Aorta (tissue), 5 donors: ENCODE measurements at regions not wholly inside any gene's neighbourhood (a gene's known extent, or its start where the extent isn't known, plus 50 kb on each side); places are given as distances from the start of the nearest gene placed in this dataset.

Experiments
- ATAC-seq: fragments of 200-7000 bp; cut with Tn5 transposase; one replicate; pipeline ENCODE4 v1.9.1; 2022; ENCODE audit warnings: moderate library complexity; ENCODE audit not compliant: low FRiP score
- DNase-seq, 2 donors: peaks; one replicate each; pipeline ENCODE4 v3.0.0-alpha.2; 2020
- H3K27ac ChIP-seq, 2 donors: one replicate each; pipeline ENCODE4 v1.5.1; 2013; ENCODE audit warnings: low read length in 2 of 2, mild to moderate bottlenecking in 2 of 2, moderate library complexity in 2 of 2, control low read depth in 1 of 2, inconsistent platforms in 1 of 2, low read depth in 1 of 2
- H3K27me3 ChIP-seq, 2 donors: one replicate each; pipeline ENCODE4 v1.6.1; 2013; ENCODE audit warnings: control low read depth in 1 of 2, low read length in 1 of 2, mild to moderate bottlenecking in 1 of 2, moderate library complexity in 1 of 2; ENCODE audit not compliant: insufficient read depth in 2 of 2, control insufficient read depth in 1 of 2
- H3K36me3 ChIP-seq, 2 donors: one replicate each; pipeline ENCODE4 v1.6.1; 2013; ENCODE audit warnings: control low read depth in 1 of 2, low read length in 1 of 2, mild to moderate bottlenecking in 1 of 2; ENCODE audit not compliant: insufficient read depth in 2 of 2, control insufficient read depth in 1 of 2
- H3K4me1 ChIP-seq, 2 donors: one replicate each; pipeline ENCODE4 v1.6.1; 2013; ENCODE audit warnings: low read length in 2 of 2, control low read depth in 1 of 2, mild to moderate bottlenecking in 1 of 2, moderate library complexity in 1 of 2; ENCODE audit not compliant: insufficient read depth in 2 of 2, control insufficient read depth in 1 of 2
- H3K4me3 ChIP-seq, 2 donors: one replicate each; pipeline ENCODE4 v1.5.1; 2013; ENCODE audit warnings: low read length in 2 of 2, control low read depth in 1 of 2, mild to moderate bottlenecking in 1 of 2
- H3K9me3 ChIP-seq: one replicate; pipeline ENCODE4 v1.6.1; 2013; ENCODE audit warnings: mild to moderate bottlenecking, low read length; ENCODE audit not compliant: control insufficient read depth
- WGBS, 2 donors: extraction: QIAGEN DNeasy Blood & Tissue Kit; methylation state at CpG; one replicate each; pipeline ENCODE4 v1.1.7; 2013; 5-methylcytosine and 5-hydroxymethylcytosine counted together
- intact Hi-C, 2 donors: fragments of 100-400 bp; cut with DNase I; formaldehyde crosslinking; loops; one replicate each; pipeline versions ENCODE4 v1.14.2 to v1.15.0; 2022
- donor health status: healthy with polysubstance abuse.
- donor health status: Bipolar disorder and iron deficiency.
- donor health status: DM: no; HTN: no; CAD: no.
- donor health status: DM: no; HTN: no; CAD: no.
- donor health status: DM: yes; HTN: yes; CAD: no.

DNA sequence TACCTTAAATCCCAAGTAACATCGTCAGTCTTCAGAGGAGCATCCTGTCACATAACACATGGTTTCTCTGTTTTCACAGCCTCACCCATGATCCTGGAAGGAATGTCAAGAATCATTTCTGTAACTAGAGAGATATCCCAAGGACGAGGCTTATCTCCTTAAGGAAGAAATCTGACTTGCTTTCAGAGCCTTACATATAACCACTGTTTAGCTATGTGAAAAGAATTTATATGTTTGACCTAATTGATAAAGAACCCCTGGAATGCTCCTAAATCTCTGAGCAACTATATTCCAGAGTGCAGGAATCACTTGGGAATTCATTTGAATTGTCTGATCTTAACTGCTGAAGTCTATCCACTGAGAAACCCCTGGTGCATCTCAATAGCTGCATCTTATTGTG lies 243.1 kb downstream of the ALDH8A1 start:
- Histone ChIP-seq H3K4me1 (no peaks in the 10 kb centered on the region), H3K36me3 (no peaks in the 10 kb centered on the region), H3K27ac (no peak overlapping the region), H3K9me3 (peaks cover 2% of the 10 kb centered on the region), H3K27me3 (no peaks in the 10 kb centered on the region), H3K4me3 (no peak overlapping the region)
- intact Hi-C loops: no loop called here
- WGBS, 2 donors: 61 to 65% methylated on average over 2 of the region's 2 CpGs
- ATAC-seq (no peak), DNase-seq (no peak)

DNA sequence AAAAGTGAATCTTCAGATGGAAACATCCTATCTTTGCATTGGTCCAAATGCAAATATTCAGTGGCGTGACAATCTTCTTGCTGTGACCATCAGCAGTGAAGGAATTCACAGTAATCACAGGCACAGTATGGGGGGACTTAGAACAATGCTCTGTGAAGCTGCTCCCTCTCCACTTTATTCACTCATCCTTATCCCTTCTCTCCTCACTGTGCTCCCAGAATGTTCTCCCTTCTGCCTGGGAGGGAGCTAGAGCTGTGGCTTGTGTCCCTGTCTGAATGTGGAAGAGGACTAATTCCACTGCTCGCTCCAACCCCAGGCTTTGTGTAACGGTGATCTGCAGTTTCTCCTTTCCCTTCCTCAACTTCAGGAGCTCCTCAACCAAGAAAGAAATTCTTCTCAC lies 243.7 kb downstream of the ALDH8A1 start:
- 70 to 76% methylated on average over 3 of the region's 3 CpGs for WGBS, 2 donors
- no peaks in the 10 kb centered on the region for H3K27me3 ChIP-seq
- peaks cover 2% of the 10 kb centered on the region for H3K9me3 ChIP-seq
- H3K27ac ChIP-seq: no peak overlapping the region
- H3K4me1 ChIP-seq: no peaks in the 10 kb centered on the region
- intact Hi-C loops: no loop called here
- DNase-seq (no peak), ATAC-seq (no peak)
- H3K36me3 ChIP-seq: no peaks in the 10 kb centered on the region
- no peak overlapping the region for H3K4me3 ChIP-seq

DNA sequence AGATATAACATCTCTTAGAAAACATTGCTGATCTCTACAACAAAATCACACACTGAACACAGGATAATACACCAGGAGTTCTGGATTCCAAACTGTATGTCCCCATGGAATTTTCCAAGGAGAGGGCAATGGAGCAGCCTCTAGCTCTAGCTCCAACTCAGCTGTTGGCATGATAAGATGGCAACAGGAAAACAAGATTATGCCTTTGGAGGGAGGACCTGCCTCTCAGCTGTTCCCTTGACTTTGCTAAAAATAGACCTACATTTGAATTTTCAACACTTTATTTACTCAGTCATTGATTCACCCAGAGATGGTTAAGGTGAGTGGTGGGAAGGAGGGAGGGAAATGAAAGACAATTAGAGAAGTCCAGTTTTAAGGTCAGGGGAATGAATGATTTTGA lies 246.7 kb downstream of the ALDH8A1 start:
- H3K27ac ChIP-seq: no peak overlapping the region
- peaks cover 2% of the 10 kb centered on the region for H3K9me3 ChIP-seq
- ATAC-seq (no peak), DNase-seq (no peak)
- no peaks in the 10 kb centered on the region for H3K27me3 ChIP-seq
- no peak overlapping the region for H3K4me3 ChIP-seq
- no peaks in the 10 kb centered on the region for H3K36me3 ChIP-seq
- intact Hi-C loops: no loop called here
- no peaks in the 10 kb centered on the region for H3K4me1 ChIP-seq

DNA sequence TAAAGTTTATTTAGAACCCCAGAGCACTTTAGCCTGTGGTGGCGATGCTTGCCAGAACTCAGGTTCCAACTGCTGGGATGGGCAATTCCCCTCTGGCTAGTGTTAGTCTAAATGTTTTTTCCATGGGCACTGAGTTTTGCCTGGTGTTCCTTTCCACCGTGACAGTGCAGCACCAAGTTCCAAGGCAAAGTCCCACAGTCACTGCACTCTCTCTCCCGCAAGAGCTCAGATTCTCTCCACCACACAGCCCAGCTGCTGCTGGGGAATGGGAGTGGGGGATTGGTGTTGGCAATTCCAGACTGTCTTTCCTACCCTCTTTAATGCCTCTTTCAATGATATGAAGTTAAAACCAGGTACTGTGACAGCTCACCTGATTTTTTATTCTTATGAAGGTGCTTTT lies 247.6 kb downstream of the ALDH8A1 start:
- H3K4me3 ChIP-seq: no peak overlapping the region
- DNase-seq: no peak
- no peaks in the 10 kb centered on the region for H3K4me1 ChIP-seq
- intact Hi-C loops: no loop called here
- WGBS, 2 donors: 93 to 94% methylated on average over 3 of the region's 3 CpGs
- no peak overlapping the region for H3K27ac ChIP-seq
- H3K36me3 ChIP-seq: no peaks in the 10 kb centered on the region
- peaks cover 2% of the 10 kb centered on the region for H3K9me3 ChIP-seq
- ATAC-seq: no peak
- H3K27me3 ChIP-seq: no peaks in the 10 kb centered on the region

DNA sequence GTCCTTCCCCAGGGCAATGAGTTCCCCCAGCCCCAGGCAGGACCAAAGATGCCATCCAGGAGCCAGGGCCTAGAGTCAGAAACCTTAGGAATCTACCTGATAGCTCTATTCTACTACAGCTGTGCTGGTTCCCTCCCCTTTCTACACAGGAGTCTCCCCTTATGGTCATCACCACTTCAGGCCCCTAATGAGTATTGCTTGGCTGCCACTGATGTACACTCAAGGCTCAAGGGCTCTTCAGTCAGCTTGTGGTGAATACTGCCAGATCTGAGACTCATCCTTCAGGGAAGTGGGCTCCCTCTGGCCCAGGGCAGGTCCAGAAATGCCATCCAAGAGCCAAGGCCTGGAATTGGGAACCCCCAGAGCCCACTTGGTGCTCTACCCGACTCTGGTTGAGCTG lies 248.6 kb downstream of the ALDH8A1 start:
- Histone ChIP-seq H3K27me3 (no peaks in the 10 kb centered on the region), H3K4me3 (no peak overlapping the region), H3K4me1 (no peaks in the 10 kb centered on the region), H3K27ac (no peak overlapping the region), H3K9me3 (peaks cover 2% of the 10 kb centered on the region), H3K36me3 (no peaks in the 10 kb centered on the region)
- DNase-seq: no peak
- no peak for ATAC-seq
- intact Hi-C loops: no loop called here
- 92 to 95% methylated on average over 1 of the region's 1 CpG for WGBS, 2 donors

DNA sequence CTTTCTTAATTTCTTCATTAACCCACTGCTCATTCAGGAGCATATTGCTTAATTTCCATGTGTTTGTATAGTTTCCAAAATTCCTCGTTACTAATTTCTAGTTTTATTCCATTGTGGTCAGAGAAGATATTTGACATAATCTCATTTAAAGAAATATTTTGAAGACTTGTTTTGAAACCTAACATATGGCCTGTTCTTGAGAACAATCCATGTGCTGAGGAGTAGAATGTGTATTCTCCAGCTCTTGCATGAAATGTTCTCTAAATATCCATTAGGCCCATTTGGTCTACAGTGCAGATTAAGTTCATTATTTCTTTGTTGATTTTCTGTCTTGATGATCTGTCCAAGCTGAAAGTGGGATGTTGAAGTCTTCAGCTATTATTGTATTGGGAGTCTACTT lies 251.7 kb downstream of the ALDH8A1 start:
- H3K27me3 ChIP-seq: no peaks in the 10 kb centered on the region
- DNase-seq (no peak), ATAC-seq (no peak)
- no peaks in the 10 kb centered on the region for H3K36me3 ChIP-seq
- no peaks in the 10 kb centered on the region for H3K9me3 ChIP-seq
- no peak overlapping the region for H3K4me3 ChIP-seq
- no peak overlapping the region for H3K27ac ChIP-seq
- intact Hi-C loops: no loop called here
- H3K4me1 ChIP-seq: no peaks in the 10 kb centered on the region
- whole genome bisulfite sequencing, 2 donors: 94 to 97% methylated on average over 1 of the region's 1 CpG

DNA sequence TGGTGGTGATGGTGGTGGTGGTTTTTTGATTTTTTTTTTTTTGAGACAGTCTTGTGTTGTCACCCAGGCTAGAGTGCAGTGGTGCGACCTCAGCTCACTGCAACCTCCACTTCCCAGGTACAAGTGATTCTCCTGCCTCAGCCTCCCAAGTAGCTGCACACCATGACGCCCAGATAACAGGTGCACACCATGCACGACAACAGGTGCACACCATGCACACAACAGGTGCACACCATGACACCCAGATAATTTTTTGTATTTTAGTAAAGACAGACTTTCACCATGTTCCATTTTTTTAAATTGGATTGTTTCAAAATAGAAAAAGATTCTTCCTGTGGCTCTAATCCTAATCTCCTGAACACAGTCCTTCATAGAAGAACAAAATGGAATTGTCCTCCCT lies 257.9 kb downstream of the ALDH8A1 start:
- Histone ChIP-seq H3K4me3 (no peak overlapping the region), H3K36me3 (no peaks in the 10 kb centered on the region), H3K27ac (no peak overlapping the region), H3K9me3 (no peaks in the 10 kb centered on the region), H3K4me1 (no peaks in the 10 kb centered on the region), H3K27me3 (no peaks in the 10 kb centered on the region)
- 95 to 99% methylated on average over 3 of the region's 3 CpGs for WGBS, 2 donors
- intact Hi-C loops: no loop called here
- no peak for ATAC-seq
- no peak for DNase-seq

DNA sequence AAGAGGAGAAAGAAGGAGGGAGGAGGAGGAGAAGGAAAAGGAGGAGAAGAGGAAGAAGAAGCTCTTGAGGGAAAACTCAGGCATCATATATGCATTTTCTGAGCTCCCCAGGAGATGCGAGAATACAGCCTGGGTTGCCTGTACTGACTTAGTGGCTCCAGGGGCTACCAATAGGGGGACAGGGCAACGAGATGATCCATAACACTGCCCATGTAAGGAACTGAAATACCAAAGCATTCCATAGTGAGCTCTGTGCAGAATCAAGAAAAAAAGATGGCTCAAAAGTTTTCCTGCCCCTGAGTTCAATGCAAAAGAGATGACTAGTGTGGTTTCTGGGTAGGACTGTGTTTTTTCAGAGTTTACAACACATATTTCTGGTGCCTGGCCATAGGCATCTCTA lies 258.7 kb downstream of the ALDH8A1 start:
- H3K4me1 ChIP-seq: peaks cover 0 to under 1% of the 10 kb centered on the region in 2 donors
- no peaks in the 10 kb centered on the region for H3K27me3 ChIP-seq
- H3K4me3 ChIP-seq: no peak overlapping the region
- H3K36me3 ChIP-seq: no peaks in the 10 kb centered on the region
- no peak overlapping the region for H3K27ac ChIP-seq
- ATAC-seq: no peak
- intact Hi-C loops: no loop called here
- 77 to 85% methylated on average over 2 of the region's 2 CpGs for WGBS, 2 donors
- DNase-seq: no peak
- no peaks in the 10 kb centered on the region for H3K9me3 ChIP-seq

DNA sequence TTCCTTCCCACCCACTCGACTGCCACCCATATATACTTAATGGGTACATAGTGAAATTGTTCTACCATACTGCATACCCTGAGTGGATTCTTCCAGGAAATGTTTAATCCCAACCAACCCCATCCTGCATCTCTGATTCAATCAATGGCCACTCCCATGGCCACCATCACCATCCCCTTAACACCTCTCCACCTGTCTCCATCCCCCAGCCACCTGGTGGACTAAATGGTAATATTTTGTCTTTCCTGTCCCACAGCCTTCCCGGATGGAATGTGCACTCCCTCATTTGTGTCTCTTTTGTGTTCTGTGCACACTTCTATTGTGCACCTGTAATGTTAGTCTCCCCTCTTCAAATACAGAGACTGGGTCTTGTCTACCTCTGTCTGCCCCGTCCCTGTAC lies 259.9 kb downstream of the ALDH8A1 start:
- 94 to 96% methylated on average over 3 of the region's 3 CpGs for WGBS, 2 donors
- intact Hi-C loops: no loop called here

More for the DNA sequence above, 259.9 kb downstream of the ALDH8A1 start:
- Histone ChIP-seq H3K9me3 (no peaks in the 10 kb centered on the region), H3K4me3 (no peak overlapping the region), H3K36me3 (no peaks in the 10 kb centered on the region), H3K27me3 (no peaks in the 10 kb centered on the region), H3K27ac (no peak overlapping the region), H3K4me1 (peaks cover 0 to 2% of the 10 kb centered on the region in 2 donors)
- DNase-seq (no peak), ATAC-seq (no peak)
